Suppressor macrophage (primary cell): ENCODE measurements at regions not wholly inside any gene's neighbourhood (a gene's known extent, or its start where the extent isn't known, plus 50 kb on each side); places are given as distances from the start of the nearest gene placed in this dataset.
"Not testable (repeated sequence)": the region's sequence is repeated elsewhere in the genome, so short reads cannot be mapped to it uniquely, and the experiment has no call there.

Experiments
- DNase-seq, 4 experiments: peaks; one replicate each; pipeline ENCODE4 v3.0.0-alpha.2; 2020 to 2022

DNA sequence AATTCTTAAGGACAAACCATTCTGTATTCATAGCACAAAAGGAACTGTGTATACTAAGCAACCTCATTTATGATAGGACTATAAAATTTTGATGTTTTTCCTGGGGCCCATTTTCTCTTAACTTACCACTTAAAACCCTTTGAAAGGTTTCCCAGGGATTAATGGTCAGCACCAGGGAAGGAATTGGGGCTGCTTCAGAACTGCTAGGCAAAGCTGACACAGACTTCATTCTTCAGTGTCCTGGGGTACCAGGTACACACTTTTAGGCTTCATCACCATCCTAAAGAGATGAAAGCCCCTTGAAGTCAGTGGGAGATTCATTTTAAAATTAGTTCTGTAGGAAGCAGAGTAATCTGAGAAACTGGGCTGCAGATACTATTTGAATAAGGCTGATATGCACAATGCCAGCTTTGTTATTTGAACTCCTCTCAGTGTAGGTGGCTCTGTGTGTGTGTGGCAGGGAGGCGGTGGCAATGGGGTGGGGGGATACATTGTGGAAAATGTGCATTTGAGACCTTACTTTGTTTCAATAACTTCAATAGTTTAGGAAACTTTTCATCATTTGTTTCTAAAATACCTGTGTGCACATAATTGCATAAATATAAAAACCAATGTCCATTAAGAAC is 329.3 kb upstream of the DCN start:
- DNase-seq, result no peak

DNA sequence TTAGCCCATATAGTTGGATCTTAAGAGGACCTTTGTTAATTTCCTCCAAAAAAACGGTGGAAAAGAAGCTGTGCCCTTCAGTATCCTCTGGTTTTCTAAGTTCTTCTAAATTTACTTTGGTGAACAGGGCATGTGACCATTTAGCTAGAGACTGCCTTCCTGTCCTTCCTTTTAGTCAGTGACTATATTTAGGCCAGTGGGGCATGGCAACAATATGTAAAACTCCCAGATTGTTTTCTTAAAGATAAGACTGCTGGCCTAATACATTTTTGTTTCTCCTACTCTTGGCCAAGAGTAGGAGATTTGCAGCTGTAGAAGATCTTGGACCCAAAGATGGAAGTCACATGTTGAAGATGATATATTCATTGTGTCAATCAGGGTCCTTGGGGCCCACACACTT is 325.1 kb upstream of the DCN start:
- DNase-seq, result peak in 2 of 4 experiments; percentile 3 to 6

DNA sequence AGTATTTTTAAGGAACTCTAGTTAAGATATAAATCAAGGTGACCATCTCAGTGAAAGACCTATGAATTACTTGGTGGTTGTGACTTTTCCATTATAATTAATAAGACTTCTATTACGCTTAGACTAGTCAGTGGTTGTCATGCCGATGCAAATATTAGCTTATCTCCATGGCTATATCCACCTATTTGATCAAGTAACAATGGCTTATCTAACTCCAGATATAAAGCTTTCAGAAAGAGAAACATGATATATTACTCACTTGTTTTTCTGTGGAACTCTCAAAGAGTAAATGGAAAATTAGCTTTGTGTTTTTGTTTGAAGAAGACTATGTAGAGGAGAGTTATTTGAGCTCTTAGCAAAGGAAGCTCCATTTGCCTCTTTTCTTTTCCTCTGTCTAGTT is 323.8 kb upstream of the DCN start:
- no peak for DNase-seq

DNA sequence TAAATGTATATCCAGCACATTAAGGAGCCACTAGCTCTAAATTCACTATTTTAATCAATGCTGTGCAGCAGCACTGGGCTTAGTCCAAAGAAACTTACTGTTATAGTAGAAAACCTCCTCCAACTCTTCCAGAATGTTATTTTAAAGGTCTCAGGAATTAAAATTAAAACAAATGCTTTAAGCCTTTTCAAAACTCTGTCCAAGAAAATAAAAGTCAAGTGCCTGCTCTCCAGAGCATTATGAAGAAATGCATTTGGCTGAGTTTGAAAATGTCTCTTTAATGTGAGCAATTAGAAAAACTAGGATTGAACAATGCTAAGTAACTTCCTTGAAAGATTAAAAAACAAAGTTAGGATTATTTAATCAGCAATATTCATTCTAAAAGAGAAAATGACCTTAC is 322.4 kb upstream of the DCN start:
- no peak for DNase-seq

DNA sequence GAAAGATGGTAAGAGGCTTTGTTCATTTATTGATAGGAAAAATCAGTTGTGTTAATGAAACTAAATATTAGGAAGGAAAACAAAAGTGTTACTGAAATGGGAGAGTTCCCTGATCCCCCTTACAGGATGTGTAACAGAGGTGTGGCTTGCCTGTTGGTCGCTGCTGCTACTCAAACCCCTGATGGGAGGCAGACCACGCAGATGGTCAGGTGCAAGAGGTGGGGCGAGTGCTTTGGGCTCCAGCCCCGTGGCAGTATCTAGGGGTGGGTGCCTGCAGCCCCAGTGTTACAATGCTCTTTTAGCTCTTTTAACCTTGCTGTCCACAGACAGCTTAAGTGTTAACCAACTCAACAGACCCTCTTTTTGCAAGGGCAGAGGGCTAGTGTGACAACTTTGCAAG is 319.6 kb upstream of the DCN start:
- DNase-seq, result no peak

DNA sequence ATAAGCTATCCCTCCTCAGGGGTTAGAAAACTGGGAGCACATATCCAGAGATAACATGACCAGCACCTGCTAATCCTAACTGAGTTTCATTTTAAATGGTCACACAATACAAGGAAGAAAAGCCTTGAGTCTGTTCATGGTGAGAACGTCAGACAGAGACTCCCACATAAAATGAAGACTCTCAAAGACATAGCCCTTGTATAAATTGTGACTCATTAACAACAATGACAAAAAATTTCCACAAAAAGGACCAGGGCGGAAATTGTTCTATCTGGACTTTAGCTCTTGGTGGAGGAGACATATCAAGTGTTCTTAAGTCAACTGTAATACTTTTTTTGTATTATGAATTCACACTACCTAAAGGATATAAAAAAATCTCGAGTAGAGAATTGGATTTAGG is 313.7 kb upstream of the DCN start:
- DNase-seq, result no peak

DNA sequence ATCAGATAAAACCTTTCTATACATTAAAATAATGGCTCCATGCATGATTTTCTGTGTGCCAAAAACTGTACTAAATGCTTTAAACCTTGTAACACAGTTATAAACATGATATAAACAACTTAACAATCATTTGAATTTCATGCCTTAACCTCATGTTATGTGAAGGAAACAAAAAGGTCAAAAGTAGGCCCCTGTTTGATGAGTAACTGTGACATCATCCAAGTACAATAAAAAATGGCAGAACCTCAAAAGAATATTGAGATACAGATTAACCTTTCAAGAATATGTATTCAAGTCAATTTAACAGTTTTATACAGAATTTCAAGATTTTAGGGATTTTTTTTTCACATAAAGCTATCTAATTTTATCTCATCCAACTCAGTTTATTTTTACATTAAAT is 310.7 kb upstream of the DCN start:
- no peak for DNase-seq

DNA sequence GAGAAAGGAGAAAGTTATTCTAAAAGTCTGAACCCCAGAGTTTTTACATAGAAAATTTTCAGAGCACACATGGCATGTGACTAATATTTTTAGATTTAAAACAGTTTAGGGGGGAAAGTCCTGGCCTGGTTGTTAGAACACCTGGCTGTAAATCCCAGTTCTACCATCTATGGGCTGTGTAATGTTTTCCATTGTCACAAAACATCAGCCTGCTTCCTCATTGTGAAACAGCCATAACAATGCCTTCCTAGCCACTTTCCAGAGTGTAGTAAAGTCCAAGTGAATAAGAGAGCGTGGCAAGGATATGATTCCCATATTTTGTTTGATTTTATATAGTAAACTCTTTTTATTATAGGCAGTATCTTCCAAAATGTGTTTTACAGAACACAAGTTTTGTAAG is 310.0 kb upstream of the DCN start:
- no peak for DNase-seq

DNA sequence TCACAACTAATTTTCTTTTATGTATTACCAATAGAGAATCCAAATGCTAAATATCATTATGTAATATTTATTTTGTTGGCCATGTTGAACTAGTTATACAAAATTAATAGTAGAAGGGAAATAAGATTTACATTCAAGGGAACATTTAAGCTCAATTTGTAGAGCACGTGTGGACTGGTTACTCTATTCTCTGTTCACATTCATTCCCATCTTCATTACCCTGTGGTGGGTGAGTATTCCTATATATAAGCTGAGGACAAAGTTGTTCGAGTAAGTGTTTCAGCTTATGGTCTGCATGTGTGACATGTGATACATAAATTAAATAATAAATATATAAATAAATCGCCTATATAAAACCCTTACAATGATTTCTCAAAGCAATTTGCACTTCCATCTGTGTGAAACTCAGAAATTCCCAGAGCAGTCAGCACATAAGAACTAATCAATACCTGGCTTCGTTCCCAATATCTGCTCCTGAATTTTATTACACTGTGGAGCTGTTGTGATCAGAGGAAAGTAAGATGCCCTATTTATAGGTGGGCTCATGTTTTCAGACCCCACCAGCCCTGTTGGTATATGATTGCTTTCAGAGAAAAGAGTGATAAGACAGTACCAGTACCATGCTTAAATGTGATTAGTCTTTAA is 308.2 kb upstream of the DCN start:
- DNase-seq, result no peak

DNA sequence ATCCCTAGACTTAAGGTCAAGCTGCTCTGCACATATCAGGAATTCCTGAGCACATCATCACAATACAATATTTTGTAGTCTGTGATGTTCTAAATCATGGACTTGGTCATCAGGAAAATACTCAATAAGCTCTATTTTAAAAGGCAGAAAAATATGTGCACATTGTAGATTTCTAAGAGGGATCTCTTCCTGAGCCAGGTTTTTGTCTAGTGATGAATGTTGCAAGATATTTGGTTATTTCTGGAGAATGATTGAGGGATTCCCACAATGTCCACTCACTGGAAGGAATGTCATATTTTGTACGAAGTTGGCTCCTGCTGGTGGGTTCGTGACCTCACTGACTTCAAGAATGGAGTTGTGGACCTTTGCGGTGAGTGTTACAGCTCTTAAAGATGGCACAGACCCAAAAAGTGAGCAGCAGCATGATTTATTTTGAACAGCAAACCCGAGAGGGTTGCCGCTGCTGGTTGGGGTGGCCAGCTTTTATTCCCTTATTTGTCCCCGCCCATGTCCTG is 300.9 kb upstream of the DCN start:
- no peak for DNase-seq

DNA sequence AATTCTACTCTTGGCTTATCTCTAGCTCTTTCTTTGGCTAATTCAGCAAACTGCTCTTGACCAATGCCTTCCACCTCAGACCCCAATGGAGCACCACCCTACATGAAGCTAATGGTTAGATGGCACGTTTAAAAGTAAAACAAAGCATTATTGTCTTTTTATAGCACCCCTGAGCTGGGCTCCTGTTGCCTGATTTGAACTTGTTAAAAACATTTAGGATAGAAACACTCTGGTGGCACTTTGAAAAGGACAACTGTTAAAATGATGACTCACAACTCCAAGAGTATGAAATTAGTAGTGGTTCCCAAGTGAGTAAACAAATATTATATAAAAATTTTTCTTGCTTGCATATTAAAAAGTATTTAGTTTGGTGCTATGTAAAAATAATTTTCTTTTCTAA is 299.6 kb upstream of the DCN start:
- no peak for DNase-seq

DNA sequence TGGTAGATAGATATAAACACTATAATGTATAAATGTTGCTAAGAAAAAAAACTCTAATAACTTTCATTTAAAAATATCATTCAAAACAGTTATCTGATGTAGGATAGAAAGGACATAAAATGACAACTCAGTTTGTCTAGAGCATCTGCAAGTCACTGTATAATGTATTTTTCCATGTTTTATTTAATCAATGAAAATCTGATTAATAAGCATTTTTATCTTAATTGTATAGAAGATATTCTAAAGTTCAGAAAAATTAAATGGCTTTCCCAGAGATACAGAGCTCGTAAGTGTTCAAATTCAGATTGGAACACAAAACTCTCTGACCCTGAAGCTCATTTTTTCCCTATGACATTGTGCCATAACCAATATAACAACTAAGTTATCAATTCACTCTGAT is 295.9 kb upstream of the DCN start:
- DNase-seq, result no peak

DNA sequence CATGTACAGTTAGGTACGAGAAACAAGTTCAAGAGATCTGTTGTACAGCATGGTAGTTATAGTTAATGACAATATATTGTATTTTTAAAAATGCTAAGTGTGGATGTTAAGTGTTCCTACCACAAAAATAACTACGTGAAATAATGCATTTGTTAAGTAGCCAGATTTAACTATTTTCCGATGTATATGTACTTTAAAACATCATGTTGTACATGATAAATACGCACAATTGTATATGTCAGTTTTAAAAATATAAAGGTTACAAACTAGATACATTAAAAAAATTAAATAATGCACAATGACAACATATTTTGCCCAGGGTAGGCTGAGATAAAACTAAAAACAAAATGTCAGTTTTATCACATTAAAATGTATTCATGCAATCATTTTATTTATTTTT is 285.1 kb upstream of the DCN start:
- DNase-seq, result no peak

DNA sequence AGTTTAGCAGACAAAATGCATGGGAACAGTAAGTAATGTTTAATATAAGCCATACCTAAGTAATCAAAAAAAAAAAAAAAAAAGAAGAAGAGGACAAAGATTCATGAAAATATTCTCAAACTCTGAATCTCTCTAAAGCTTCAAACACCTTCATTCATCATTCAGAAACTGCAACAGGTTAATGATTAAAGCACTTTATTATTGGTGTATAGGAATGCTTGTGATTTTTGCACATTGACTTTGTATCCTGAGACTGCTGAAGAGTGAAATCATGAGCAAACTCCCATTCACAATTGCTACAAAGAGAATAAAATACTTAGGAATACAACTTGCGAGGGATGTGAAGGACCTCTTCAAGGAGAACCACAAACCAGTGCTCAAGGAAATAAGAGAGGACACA is 278.4 kb upstream of the DCN start:
- DNase-seq, result no peak

DNA sequence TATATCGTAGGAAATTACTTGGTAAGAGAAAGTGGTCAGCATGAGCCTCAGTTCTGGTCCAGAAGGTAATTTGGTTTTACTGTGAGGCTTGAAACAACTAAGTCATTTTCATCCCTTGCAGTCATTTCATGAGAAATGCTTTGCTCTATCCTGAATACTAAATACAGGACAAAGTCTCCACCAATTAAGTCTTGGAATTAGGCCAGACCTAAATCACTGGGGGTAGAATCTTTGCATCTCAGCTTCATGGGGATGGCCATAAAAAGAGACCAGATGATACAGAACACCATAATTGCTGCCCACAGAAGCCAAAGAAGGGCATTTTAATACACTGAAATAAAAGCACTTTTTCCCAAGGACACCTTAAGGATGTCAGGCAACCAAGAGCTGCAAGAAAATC is 277.9 kb upstream of the DCN start:
- DNase-seq, result no peak

DNA sequence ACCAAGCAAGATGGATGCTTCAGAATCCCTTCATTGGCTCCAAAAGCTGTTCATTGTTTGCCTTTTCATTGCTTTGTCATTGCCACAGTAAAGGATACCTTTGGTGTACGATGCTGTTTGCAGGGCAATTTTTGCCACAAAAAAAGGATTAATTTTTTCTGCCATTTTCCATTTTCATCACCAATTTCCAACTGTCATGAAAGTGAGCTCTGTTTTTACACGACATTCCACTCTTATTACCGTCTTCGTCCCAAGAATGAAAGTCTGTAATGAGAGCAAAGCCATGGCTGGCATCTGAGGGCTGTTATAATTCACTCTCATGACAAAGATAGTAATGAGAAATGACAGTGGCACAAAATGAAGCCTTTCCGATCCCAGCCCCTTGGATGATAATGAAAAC is 272.7 kb upstream of the DCN start:
- no peak for DNase-seq

DNA sequence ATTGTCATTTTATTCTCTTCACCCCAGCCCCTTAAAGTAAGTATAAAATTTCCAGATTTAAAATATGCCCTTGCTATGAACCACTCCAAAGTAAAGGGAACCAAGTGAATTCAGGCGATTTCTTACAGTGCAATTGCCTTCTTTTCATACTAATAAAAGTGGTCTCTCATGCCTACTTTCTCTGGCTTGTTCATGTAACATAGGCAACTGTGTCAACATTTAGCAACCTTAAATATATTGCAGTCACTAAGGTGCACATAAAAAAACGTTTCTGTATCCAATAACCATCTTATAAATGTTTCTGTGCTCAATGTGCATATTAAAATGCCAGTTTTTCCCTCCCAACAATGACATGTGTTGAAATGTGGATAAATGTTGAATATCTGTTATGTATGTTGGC is 271.6 kb upstream of the DCN start:
- no peak for DNase-seq

DNA sequence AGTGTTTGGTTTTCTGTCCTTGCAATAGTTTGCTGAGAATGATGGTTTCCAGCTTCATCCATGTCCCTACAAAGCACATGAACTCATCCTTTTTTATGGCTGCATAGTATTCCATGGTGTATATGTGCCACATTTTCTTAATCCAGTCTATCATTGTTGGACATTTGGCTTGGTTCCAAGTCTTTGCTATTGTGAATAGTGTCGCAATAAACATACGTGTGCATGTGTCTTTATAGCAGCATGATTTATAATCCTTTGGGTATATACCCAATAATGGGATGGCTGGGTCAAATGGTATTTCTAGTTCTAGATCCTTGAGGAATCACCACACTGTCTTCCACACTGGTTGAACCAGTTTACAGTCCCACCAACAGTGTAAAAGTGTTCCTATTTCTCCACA is 269.8 kb upstream of the DCN start:
- not testable (repeated sequence) for DNase-seq

DNA sequence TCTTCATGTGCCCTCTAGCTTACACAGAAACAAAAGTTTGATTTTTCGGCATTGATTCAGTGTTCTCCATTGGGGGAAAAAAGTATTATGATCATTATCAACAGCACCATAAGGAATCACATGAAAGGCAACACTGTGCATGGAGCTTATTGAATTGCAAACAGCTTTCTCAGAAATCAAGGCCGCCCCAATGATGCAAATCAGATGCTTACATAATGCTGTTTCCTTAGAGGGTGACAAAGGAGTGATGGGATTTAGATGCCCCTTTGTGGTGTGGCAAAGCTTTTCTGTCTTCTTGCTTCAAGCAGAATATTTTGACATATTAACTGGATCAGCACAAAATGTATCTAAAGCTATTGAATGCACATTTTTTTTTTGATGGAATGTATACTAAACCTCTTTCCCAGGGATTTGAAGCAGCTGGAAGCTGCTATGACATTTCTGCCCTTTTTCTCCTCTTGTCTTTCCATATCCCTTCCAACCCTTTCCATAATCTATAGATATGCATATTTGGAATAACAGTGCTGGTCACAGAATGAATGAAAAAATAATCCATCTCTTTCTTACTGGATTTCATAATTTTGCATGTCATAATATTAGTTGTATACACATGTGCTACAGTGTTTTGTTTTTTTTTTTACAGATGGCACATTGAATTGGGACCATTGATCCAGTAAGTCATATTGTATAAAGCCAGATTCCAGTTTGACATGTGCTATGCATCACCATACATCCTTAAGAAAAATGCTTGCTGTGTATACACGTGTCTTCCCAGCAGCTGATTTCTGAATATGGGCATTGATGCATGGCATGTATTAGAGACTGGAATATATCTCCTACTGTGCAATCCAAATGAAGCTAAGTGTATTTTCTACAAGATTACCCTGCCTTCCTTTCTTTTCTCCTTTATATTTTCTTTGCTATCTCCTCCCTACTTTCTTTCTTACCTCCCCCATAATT is 259.7 kb upstream of the DCN start:
- DNase-seq, result no peak

DNA sequence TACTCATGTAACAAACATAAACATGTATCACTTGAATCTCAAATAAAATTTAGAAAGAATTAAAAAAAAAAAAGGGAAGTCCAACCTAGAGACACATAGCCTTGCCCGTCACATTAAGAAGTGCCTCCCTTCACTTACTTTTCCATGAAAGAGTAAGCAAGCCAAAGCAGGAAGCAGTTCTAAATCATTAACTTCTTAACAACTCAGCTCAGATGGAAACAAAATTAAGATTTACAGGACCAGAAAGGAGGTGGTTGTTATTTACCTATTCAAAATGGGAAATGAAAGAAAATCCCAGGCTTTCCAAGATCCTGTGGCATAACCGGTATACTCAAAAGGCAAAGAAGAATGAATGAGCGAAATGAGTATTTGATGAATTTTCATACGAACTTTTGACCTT is 258.6 kb upstream of the DCN start:
- no peak for DNase-seq

DNA sequence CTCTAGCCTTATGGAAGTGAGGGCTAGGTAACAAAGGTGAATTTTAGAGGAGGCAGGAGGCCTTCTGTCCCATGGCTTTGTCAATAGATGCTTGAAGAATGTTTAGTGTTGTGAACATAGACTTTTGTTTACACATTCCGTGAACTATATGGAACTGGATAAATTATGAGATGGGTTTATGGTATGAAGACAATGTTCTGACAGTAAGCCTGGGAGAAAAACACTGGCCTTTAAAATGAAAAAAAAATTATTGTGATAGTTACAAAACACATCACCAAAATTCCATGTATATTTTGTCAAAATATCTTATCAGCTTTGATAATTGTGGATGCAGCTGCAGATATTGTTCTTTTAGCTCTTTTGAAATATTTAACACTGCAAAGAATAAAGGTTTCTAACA is 251.5 kb upstream of the DCN start:
- no peak for DNase-seq

DNA sequence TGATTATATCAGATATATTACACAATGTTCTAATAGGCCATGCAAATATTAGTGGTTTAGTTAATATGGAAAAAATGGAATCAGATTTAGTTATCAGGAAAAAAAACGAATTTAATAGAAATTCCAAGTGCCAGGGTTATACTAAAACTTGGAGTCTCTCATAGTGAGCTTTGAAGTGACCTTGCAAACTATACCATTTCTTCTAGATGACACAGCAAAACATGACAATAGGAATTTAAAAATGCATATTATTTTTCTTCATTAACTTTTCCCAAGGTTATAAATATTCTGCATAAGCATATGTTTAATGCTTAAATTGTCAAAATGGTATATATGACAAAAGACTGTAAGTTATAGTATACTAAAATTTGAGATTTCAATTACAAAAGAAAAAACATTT is 250.1 kb upstream of the DCN start:
- DNase-seq, result no peak

DNA sequence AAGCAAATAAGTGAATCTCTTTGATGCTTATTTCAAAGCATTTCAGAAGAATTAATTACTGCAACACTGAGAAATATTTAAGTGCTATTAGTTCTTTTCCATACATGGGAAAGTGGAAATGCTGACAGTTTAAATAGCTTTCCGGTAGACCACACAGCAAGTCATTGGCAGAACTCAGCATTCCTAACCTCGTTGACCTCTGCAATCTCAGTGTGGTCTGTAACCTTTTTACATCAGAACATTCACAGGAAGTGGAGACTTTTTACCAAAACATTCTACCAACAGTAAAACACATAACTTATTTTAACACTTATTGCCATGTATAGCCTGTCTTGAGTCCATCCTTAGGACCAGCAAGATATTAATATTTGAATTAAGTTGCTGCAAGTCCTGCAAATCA is 249.5 kb upstream of the DCN start:
- DNase-seq, result no peak

DNA sequence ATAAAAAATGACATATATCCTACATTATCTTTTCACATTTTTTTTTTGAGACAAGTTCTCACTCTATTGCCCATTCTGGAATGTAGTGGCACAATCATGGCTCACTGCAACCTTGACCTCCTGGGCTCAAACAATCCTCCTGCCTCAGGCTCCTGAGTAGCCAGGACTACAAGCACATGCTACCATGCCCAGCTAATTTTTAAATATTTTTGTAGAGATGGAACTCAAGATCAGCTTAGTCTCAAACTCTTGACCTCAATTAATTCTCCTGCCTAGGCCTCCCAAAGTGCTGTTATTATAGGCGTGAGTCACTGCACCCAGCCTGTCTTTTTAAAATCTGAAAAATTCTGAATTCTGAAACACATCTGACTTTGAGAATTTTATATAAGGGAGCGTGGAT is 241.9 kb upstream of the DCN start:
- no peak for DNase-seq
